Renal cortex interstitium (tissue), 11 donors: ENCODE measurements at regions not wholly inside any gene's neighbourhood (a gene's known extent, or its start where the extent isn't known, plus 50 kb on each side); places are given as distances from the start of the nearest gene placed in this dataset.

Experiments
- DNase-seq, 11 donors: peaks; one replicate each; pipeline ENCODE4 v3.0.0-alpha.2; 2013; ENCODE audit warnings: low read depth in 9 of 11, low spot score in 4 of 11; ENCODE audit errors: extremely low read depth in 1 of 11

DNA sequence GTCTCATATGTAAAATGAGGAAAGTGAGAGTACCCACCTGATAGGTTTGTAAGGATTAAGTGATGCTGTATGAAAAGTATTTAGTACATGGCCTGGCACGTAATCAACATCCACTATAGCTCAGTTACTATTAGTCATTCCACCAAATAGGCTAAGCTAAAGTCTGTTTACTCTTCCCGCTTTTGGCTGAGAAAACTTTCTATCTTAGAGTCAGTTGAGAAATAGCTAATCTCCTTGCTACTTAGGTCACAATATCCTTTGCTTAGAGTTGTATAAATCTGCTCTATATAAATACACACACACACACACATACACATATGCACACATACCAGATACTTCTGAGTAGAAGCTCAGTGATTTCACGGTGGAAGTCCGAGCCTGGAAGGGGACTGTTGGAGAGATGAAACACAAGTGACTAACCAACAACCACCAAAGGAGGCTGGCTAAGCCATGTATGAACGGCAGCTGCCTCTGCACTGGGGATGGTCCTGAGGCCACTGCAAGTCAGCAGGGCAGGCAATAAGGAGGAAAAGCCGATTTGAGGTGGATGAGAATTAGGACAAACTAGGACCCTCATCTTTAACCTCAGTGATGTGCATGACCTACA lies 104.6 kb upstream of the EPHA4 start:
- DNase-seq: no peak

DNA sequence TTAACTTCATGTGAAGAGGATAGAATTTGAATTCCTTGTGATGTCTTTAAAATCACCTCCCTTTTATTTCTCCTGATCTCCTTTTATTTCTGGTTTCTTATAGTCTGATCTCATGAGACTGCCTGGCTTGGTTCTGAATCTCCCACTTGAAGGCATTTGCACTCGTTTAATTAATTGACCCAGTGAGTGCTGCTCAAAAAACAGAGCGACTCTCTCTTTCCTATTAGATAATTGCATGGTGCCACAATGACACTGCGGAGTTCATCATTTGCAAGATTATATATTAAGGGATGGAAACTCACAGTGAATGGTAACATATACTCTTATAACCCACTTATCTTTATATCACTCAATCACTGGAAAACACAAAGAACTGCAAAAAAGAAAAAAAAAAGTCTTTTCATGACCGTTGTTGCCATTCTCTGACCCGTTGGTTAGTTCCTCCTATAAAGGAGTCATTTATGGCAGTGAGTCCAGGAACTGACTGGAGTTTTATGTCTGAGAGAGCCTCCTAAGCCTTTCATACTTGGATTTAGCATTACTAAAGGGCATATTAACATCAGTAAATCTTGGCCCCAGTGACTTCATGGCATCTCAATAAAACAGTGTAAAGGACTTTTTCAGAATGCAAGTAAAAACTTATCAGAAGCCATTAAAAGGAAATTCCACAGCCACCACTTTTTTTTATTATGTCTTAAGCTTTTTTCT lies 103.3 kb upstream of the EPHA4 start:
- peak in 3 of 11 donors; percentile 12 to 27 (median 12) for DNase-seq

DNA sequence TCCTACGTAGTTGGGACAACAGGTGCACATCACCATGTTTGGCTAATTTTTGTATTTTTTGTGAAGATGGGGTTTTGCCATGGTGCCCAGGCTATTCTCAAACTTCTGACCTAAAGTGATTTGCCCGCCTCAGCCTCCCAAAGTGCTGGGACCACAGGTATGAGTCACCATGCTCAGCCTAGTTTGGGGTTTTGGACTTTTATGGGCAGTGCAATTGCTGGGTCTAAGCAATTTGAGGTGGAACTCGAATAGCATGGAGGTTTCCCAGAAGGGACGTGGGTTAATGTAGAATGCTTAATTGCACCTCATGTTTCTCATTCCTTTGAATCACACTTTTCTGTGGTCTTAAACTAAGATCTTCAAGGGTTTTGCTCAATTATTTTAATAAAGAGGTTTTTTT lies 102.3 kb upstream of the EPHA4 start:
- DNase-seq: no peak

DNA sequence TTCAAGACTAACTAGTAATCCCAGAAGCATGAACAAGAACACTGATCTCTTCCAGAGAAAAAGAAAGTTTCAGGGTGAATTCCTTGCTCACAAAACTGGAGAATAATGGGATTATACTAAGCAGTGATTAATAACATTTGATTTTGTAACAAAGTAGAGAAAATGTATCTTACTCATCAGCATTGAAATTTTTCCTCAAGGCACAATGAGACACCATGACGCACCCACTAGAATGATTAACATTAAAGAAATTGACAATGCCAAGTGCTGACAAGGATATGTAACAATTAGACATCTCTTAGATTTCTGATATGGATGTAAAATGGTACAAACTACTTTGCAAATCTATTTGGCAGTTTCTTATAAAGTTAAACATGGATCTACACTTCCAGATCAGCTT lies 101.1 kb upstream of the EPHA4 start:
- no peak for DNase-seq

DNA sequence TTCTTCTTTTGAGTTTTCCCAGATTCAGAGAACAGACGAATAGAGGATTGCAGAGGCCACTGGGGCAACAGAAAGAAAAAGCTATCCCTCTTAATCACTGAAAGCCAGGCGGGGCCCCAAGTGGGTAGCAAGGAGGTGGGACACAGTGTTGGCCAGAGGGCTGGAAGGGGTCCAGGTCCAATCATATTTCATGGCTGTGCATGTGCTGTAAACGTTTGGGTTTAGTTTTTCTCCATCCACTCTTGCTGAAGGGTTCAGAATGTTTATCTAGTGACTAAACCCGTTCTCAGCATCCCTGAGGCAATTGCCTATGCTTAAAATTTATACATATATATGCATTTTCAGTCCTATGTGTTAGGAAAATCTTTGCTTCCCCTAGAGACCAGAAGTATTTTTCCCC lies 99.4 kb upstream of the EPHA4 start:
- DNase-seq: no peak

DNA sequence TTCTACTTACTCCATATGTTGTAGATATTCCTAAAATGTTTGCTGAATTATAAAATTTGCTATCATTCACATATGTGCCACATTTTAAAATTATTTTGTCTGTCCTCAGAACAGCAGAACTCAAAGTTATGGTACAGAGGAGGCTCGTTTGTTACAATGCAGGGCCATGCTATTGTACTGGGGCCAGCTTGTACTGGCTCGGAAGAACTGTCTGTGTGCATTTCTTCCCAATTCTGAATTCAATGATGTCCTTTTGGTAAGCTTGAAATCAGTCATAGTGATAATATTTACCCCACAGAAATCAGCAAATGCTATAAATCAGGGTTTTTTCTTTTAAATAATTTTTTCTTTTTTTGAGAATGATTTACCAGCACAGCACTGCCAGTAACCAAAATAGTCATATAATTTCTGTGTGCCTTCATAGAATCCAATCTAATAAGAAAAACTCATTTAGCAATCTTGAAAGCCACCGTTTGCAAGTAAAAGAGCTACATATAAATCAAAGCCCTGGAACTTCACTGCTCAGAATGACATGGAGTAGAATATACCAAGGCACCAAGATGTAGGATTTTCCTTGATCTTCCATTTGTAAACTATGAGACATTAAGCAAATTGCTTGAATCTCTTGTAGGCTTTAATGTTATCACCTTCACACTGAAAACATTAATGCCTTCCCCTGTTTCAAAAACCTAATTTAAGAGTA lies 90.7 kb upstream of the EPHA4 start:
- DNase-seq: no peak

DNA sequence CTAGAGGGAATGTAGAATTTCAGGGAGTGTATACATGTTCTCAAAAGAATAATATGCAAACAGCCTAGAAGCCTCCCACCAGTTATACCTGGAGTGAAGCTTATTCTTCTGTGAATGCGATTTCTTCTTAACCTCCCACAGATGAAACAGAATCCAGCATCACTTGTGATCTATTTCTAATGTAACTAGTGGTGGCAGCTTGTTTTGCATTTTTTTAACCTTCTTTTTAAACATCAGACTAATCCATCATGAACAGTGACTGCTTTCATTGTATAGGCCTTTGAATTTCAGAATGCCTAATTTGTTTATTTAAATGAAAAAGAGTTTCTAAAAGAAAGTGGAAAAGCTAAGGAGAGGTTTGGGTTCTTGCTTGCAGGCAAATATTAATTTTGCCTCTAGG lies 85.7 kb upstream of the EPHA4 start:
- no peak for DNase-seq

DNA sequence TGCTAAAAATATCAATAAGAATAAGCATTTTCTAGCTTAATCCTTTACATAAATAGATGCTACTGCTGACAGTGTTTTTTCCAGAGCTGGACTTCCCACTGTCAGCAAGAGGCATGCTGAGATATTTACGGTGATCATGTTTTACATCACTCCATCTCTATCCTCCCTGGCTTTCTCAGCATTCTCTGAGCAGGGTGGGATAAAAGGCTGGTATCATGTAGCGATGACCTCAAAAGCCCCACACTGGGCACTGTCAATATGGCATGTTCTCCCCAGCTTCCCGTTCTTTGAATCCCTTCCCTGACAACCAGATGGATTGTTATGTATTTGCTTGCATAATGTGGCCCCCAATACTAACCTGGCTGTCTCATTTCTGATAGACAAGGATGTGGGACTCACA lies 83.2 kb upstream of the EPHA4 start:
- DNase-seq: no peak

DNA sequence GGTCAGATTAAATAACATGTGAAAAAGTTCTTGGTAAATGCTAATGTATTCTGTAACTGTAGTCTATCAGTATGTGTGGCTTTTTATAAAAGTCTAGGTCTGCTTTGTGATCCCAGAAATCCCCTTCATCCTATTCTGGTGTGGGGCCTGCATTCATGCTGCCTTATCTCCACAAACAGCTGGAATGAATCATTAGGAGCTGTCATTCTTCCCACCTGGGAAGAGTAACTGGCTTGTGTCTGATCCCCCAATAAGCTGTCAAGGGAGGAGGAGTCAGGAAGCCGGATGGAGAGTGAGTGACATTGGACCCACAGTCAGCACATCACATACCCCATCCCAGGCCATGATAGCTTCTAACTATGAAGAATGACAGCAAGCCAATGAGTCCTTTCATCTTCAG lies 81.1 kb upstream of the EPHA4 start:
- no peak for DNase-seq

DNA sequence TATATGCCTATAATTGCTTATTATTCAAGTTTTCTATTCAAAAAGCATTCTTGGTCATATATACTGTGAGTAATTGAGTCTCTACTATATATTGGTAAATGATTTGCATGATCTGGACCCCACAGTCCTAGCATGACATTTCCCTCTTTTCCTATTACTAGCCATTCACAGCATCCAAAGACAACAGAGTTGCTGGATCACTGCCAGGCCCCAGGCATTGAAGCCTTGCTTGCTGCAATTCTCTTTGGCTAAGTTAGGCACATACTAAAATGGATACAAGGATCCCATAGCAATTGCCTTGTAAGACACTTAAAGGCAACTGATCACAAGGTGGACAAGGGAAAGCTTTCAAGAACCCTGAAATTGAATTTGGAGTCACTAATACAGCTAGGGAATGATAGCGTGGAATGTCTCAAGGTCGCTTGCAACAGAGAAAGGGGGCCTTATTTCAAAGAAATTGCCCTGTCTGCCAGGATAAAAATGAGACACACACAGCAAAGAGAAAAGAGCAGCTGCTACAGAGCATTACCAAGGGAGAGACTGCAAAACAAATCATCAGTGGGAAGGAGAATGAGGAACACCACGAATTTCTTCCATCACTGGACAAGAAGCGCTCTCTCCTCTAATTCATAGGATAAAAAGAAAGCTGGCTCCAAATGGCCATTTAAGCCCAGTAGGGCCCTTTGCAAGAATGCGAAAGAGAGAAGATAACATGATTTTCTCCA lies 77.1 kb upstream of the EPHA4 start:
- DNase-seq: peak in 10 of 11 donors; percentile 18 to 56 (median 38)

DNA sequence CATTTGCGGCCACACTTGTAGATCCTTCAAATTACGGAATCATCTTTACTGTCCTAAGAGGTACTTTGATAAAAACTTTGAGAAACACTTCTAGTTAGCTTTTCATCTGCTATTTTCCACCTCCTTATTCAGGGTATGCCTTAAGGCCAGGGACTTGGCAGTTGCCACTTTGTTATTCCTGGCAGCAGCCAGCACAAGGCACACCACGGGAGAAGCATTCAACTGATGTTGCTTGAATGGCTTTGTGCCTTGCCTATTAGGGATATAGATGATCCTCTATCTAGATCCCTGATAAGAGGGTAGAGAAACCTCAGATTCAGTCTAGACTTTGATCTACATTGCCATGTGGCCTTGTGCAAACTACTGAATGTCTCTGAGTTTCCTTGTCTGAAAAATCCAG lies 70.3 kb upstream of the EPHA4 start:
- DNase-seq: no peak

DNA sequence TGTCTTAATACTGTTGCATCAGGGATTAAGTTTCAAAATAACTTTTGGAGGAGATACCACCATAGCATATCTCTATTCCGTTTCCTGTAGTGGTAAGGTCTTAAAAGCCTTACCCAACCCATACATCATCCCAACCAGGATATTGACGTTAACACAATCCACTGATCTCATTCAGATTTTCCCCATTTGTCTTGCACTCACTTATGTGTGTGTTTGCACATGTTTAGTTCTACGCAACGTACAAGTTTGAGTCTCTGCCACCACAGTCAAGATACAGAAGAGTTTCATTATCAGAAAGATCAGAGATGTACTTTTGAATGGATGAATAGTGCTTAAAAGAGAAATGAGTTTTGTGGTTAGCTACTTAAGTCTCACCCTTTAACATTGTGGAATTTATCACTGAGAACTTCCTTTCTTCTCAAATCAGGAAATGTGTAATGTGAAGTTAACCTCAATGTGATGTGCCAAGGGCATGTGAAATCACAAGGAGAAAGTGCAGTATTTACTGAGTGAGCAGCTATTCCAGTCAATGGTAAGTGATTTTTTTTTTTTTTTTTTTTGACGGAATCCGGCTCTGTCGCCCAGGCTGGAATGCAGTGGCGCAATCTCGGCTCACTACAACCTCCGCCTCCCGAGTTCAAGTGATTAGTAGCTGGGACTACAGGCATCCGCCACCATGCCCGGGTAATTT lies 69.2 kb upstream of the EPHA4 start:
- no peak for DNase-seq

DNA sequence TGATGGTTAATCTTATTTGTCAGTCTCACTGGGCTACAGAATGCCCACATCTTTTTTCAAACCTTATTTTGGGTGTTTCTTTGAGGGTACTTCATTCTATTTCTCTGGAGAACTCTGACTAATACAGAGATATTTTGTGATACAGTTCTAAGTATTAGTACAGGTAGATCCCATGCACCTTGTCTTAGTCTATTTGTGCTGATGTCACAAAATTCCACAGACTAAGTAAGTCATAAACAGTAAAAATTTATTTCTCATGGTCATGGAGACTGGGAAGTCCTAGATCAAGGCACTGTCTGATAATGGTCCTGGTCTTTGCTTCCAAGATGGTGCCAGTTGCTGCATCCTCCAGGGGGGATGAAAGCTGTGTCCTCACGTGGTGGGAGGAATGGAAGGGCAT lies 68.6 kb upstream of the EPHA4 start:
- no peak for DNase-seq

DNA sequence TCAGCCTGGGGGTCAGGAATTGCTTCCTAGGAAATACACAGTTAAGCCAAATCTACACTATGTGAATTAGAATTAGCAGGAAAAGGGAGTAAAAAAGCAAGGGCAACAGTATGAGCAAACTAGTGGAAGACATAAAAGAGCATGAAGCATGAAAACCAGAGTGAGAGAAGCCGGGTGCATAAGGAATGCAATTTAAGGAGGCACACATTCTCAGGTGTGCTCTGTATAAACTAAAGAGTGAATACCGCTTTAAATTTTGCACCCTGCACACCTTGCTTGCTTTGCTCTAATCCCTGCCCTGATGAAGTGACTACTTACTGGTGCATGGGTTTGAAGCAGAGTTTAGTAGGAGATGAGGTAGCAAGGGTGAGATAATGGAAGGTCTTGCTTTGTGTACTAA lies 65.7 kb upstream of the EPHA4 start:
- DNase-seq: peak in 3 of 11 donors; percentile 4 to 11 (median 5)

DNA sequence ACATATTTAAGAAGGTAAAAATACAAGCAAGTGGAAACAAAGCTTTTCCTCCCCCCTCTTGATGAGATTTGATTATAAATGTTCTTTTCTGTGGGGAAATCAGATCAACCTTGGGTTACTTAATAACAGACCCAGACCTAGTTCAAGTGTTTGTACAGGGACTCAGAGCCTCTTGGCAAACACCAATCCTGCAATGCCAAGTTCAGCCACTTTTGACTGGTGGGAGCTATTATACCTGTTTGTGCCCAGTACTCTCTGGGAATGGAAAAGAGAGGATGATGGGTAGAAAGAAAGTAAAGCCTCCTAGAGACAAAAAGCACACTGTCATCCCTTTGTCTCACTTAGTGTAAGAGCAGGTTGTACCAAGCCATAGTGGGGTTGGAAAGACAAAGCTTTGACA lies 63.8 kb upstream of the EPHA4 start:
- DNase-seq: peak in 1 of 11 donors; percentile 22

DNA sequence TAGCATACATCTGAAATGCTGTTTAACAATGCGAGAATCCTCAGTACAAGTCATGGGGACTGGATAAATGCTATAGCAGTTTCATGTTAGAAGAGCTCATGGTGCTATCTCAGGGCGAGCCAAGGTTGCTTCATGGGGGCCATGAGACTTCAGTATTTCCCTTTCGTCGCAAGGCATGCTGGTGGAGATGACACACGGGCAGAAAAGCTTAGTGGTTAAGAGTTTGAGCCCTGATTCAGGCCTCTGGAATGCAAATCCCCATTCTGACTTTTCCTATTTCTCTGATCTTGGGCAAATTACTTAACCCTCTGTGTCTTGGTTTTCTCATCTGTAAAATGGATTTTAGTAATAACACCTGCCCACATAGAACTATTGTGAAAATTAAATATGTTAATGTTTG lies 57.4 kb upstream of the EPHA4 start:
- no peak for DNase-seq

DNA sequence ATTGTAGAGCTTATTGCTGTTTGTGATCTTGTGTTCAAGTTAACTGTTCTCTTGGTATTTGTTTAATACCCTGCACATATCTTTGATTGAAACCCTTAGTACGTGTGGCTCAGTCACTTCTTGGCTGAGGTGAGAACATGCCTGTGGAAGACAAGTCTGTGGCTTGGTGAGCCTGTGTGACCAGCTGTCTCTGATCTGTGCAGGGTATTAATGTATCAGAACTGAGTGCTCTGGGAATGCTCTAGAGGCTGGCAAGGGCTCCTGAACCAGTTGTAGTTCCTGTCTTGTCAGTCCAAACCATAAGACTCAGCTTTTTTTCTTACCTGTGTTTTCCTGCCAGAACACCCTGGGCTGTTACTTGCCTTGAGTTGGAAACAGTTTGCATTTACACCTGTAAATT lies 52.4 kb upstream of the EPHA4 start:
- DNase-seq: no peak
